K562 (cell line): ENCODE measurements at regions not wholly inside any gene's neighbourhood (a gene's known extent, or its start where the extent isn't known, plus 50 kb on each side); places are given as distances from the start of the nearest gene placed in this dataset.

ENCODE experiments used
- ATAC-seq: fragments of 200-7000 bp; cut with Tn5 transposase; 3 replicates; pipeline ENCODE4 v1.9.1; 2020; ENCODE audit warnings: moderate library complexity
- BruUV-seq: library from RNA; stranded (reverse); fragments of 400-500 nt; replicated peaks from 2 replicates; lab custom pipeline; 2021; lab: Mats Ljungman, UMichigan
- CTCF ChIA-PET: fragments of 300-600 bp; formaldehyde crosslinking; extraction: SDS; loops from one replicate; lab custom pipeline; 2021; ENCODE audit warnings: low intra/inter-chr PET ratio; lab: Yijun Ruan, JAX
- POLR2A ChIA-PET: fragments of 300-600, 350-650 bp; sonication (Branson Sonifier 250); formaldehyde crosslinking; extraction: SDS; loops from one replicate; lab custom pipeline; 2021; ENCODE audit warnings: antibody characterized with exemption, inconsistent platforms; lab: Yijun Ruan, JAX
- DNase-seq, 4 experiments: peaks; one replicate each; pipeline versions ENCODE4 v3.0.0 to v3.0.0-alpha.2; 2011 to 2018; ENCODE audit warnings: low spot score in 3 of 4, mixed read lengths in 3 of 4; ENCODE audit errors: extremely low read depth in 1 of 4
- FAIRE-seq: peaks from 2 replicates; lab custom pipeline; 2011; peaks lifted over from hg19 to GRCh38; lab: Jason Lieb, UNC
- H2AFZ ChIP-seq: 2 replicates; pipeline ENCODE4 v1.6.0; 2011; ENCODE audit warnings: low read depth, low read length, control low read depth, inconsistent platforms
- H3K27ac ChIP-seq: fragments of 200-600 bp; 3 replicates; pipeline ENCODE4 v1.8.0; 2011; ENCODE audit warnings: low read depth, mild to moderate bottlenecking, control low read depth, inconsistent platforms, low read length, moderate library complexity, mixed read lengths; ENCODE audit errors: extremely low read depth
- H3K27me3 ChIP-seq, 2 experiments: fragments of 300-600 bp in 1 of 2; 2 replicates in 1 of 2; 3 replicates in 1 of 2; pipeline versions ENCODE4 v1.6.0 to v1.8.0; 2011; ENCODE audit warnings: inconsistent platforms in 2 of 2, low read length in 2 of 2, mild to moderate bottlenecking in 1 of 2, mixed read lengths in 1 of 2, moderate library complexity in 1 of 2; ENCODE audit not compliant: control insufficient read depth in 2 of 2, insufficient read depth in 2 of 2
- H3K36me3 ChIP-seq: fragments of 300-600 bp; 3 replicates; pipeline ENCODE4 v1.8.0; 2011; ENCODE audit warnings: mild to moderate bottlenecking, low read length, inconsistent platforms; ENCODE audit not compliant: control insufficient read depth, insufficient read depth
- H3K4me1 ChIP-seq, 2 experiments: fragments of 200-600 bp in 1 of 2; replicated peaks in 1 of 2; 2 replicates in 1 of 2; 3 replicates in 1 of 2; pipeline versions ENCODE4 v1.5.1 to v1.8.0; 2011; ENCODE audit warnings: inconsistent platforms in 2 of 2, low read length in 2 of 2, mild to moderate bottlenecking in 1 of 2, mixed read lengths in 1 of 2, moderate library complexity in 1 of 2; ENCODE audit not compliant: control insufficient read depth in 2 of 2, insufficient read depth in 2 of 2
- H3K4me2 ChIP-seq: 2 replicates; pipeline ENCODE4 v1.6.1; 2011; ENCODE audit warnings: low read length, control low read depth, inconsistent platforms, mixed read lengths; ENCODE audit not compliant: insufficient read depth
- H3K4me3 ChIP-seq: fragments of 200-600 bp; sonication (generic), shearing (Covaris generic); 2 replicates; pipeline ENCODE4 v1.5.1; 2016; ENCODE audit warnings: control low read depth, inconsistent platforms
- H3K79me2 ChIP-seq: fragments of 200-600 bp; 3 replicates; pipeline ENCODE4 v1.8.0; 2011; ENCODE audit warnings: low read length, inconsistent platforms; ENCODE audit not compliant: control insufficient read depth, insufficient read depth
- H3K9ac ChIP-seq, 2 experiments: 2 replicates each; pipeline versions ENCODE4 v1.6.0 to v1.6.1; 2011; ENCODE audit warnings: low read depth in 2 of 2, low read length in 2 of 2, control low read depth in 1 of 2, inconsistent platforms in 1 of 2, mild to moderate bottlenecking in 1 of 2, mixed read lengths in 1 of 2; ENCODE audit not compliant: insufficient read depth in 1 of 2
- H3K9me1 ChIP-seq: one replicate; pipeline ENCODE4 v1.6.0; 2011; ENCODE audit warnings: inconsistent platforms, mild to moderate bottlenecking, low read length, moderate library complexity; ENCODE audit not compliant: control insufficient read depth, insufficient read depth
- H3K9me3 ChIP-seq: replicated peaks from 2 replicates; pipeline ENCODE4 v1.5.1; 2011; ENCODE audit warnings: low read depth, low read length, inconsistent platforms; ENCODE audit not compliant: control insufficient read depth, insufficient read depth
- H4K20me1 ChIP-seq: replicated peaks from 2 replicates; pipeline ENCODE4 v1.6.1; 2011; ENCODE audit warnings: low read length, inconsistent platforms, mixed read lengths; ENCODE audit not compliant: control insufficient read depth, insufficient read depth
- ATF1 ChIP-seq, 2 experiments: fragments of 450-650 bp in 1 of 2; IDR thresholded peaks; 2 replicates each; pipeline ENCODE4 v1.6.1; 2016; ENCODE audit warnings: missing compliant biosample characterization in 1 of 2, missing genetic modification characterization in 1 of 2
- CCAR2 ChIP-seq: fragments of 200-400 bp; formaldehyde crosslinking; IDR thresholded peaks from 2 replicates; pipeline ENCODE4 v1.6.1; 2017; ENCODE audit warnings: mild to moderate bottlenecking, low read depth, low read length
- EWSR1 ChIP-seq: fragments of 450-650 bp; IDR thresholded peaks from 2 replicates; pipeline ENCODE4 v1.6.1; 2018; ENCODE audit warnings: borderline replicate concordance, mild to moderate bottlenecking, low read depth, moderate library complexity; ENCODE audit not compliant: partially characterized antibody
- HOXB6 ChIP-seq: fragments of 250-450 bp; sonication (Bioruptor Pico); IDR thresholded peaks from 2 replicates; pipeline ENCODE4 v1.5.1; 2022; ENCODE audit warnings: mild to moderate bottlenecking, borderline replicate concordance
- NEUROD1 ChIP-seq: fragments of 150-350 bp; IDR thresholded peaks from 2 replicates; pipeline ENCODE4 v1.6.1; 2014; ENCODE audit warnings: borderline replicate concordance, low read length, low read depth; ENCODE audit not compliant: partially characterized antibody
- NONO ChIP-seq, 2 experiments: fragments of 200-400 bp in 1 of 2; fragments of 450-650 bp in 1 of 2; formaldehyde crosslinking in 1 of 2; IDR thresholded peaks; 2 replicates each; pipeline ENCODE4 v1.6.1; 2017; ENCODE audit warnings: low read depth in 2 of 2, mild to moderate bottlenecking in 2 of 2, moderate library complexity in 2 of 2, low read length in 1 of 2
- PHB2 ChIP-seq: fragments of 450-650 bp; IDR thresholded peaks from 2 replicates; pipeline ENCODE4 v1.6.1; 2017; ENCODE audit warnings: low read depth
- RHOXF2B ChIP-seq: fragments of 250-450 bp; sonication (Bioruptor Pico); conservative IDR thresholded peaks from 2 replicates; pipeline ENCODE4 v1.5.1; 2021
- TAF7 ChIP-seq: fragments of 450-650 bp; IDR thresholded peaks from 2 replicates; pipeline ENCODE4 v1.6.1; 2016; ENCODE audit warnings: missing genetic modification characterization, missing compliant biosample characterization
- TARDBP ChIP-seq: fragments of 450-650 bp; IDR thresholded peaks from 2 replicates; pipeline ENCODE4 v1.6.1; 2016
- TRIM25 ChIP-seq: fragments of 450-650 bp; IDR thresholded peaks from 2 replicates; pipeline ENCODE4 v1.7.0; 2016; ENCODE audit warnings: borderline replicate concordance
- ZNF23 ChIP-seq: fragments of 250-450 bp; sonication (Bioruptor Pico); IDR thresholded peaks from 2 replicates; pipeline ENCODE4 v1.4.0; 2020; ENCODE audit warnings: mild to moderate bottlenecking
- WGBS: fragments of 100-300 bp; shearing (Covaris generic); methylation state at CpG from one replicate; pipeline ENCODE4 v1.1.6; 2016; ENCODE audit warnings: low coverage, mixed read lengths; ENCODE audit not compliant: insufficient coverage; ENCODE audit errors: missing lambda C conversion rate; 5-methylcytosine and 5-hydroxymethylcytosine counted together
- in situ Hi-C: fragments of 300-500 bp; cut with MboI; formaldehyde crosslinking; loops from 4 replicates; pipeline ENCODE4 v1.15.0; 2018; ENCODE audit warnings: inconsistent platforms, mixed read lengths
- intact Hi-C: fragments of 100-400 bp; cut with micrococcal nuclease; formaldehyde crosslinking; loops from 2 replicates; pipeline ENCODE4 v1.14.2; 2022

DNA sequence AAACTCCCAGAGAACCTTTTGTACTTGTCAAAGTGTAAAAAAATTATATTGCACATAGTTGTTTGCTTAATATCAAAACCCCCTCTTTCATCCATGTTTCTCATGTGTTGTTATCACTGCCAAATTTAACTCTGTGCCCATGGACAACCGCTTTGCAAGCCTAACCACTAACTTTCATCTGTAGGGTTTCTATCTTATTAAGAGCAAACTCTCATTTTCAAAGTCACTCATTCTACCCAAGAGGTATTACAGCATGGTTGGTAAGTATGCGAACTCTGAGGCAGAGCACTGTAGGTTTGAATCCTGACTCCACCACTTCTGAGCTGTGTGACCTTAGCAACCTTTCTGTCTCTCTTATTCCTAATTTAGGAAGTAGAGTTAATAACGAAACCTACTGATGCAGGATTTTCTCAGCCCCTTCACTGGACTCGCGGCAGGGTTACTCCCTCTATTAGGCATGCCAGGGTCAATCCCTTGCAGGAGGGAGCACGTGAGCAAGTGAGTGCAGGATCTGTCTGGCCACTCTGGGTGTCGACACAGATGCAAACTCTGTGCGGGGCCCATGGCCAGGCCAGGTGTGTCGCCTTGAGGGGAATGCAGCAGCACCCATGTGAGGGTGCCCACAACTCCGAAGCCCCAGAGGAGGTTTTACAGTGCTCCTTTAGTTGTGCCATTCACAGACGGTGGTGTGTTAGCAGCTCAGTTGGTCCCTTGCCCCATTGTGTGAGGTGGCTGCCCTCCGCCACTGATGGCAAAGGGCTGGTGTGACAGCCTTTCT lies 361.5 kb upstream of the ADGRL2 start:
- POLR2A ChIA-PET = no interaction called here
- no peaks in the 10 kb centered on the region for H3K36me3 ChIP-seq
- no peak overlapping the region for H2AFZ ChIP-seq
- H3K4me3 ChIP-seq = no peak overlapping the region
- H3K9ac ChIP-seq = no peak overlapping the region
- ATAC-seq (no peak), DNase-seq (no peak), FAIRE-seq (no peak)
- in situ Hi-C loops = no loop called here
- no peaks in the 10 kb centered on the region for H3K4me1 ChIP-seq
- no peaks in the 10 kb centered on the region for H3K27me3 ChIP-seq
- WGBS = 4% methylated on average over 12 of the region's 12 CpGs
- CTCF ChIA-PET = no interaction called here
- H4K20me1 ChIP-seq = no peaks in the 10 kb centered on the region
- no peaks in the 10 kb centered on the region for H3K9me1 ChIP-seq
- TF ChIP-seq EWSR1 (no peak), TARDBP (no peak), ZNF23 (CRISPR knock-in tag) (no peak), ATF1 (CRISPR knock-in tag; IDR thresholded peaks at IDR 0.05) (no peak), ATF1 (tag; IDR thresholded peaks at IDR 0.05) (no peak), TRIM25 (no peak), NONO (IDR thresholded peaks at IDR 0.05; ENCODE audit: low read depth in 2 of 2, low read length in 1 of 2) (no peak), PHB2 (no peak), HOXB6 (CRISPR knock-in tag) (no peak), TAF7 (tag) (no peak), RHOXF2B (CRISPR knock-in tag) (no peak), CCAR2 (no peak), NEUROD1 (no peak)
- no peak overlapping the region for H3K27ac ChIP-seq
- no peaks in the 10 kb centered on the region for H3K79me2 ChIP-seq
- H3K4me2 ChIP-seq = no peak overlapping the region
- no TSS peak for BruUV-seq
- intact Hi-C loops = no loop called here
- no peaks in the 10 kb centered on the region; the same call in 1 of the 2 replicates for H3K9me3 ChIP-seq
